ENCODE measurements at regions not wholly inside any gene's neighbourhood (a gene's known extent, or its start where the extent isn't known, plus 50 kb on each side); places are given as distances from the start of the nearest gene placed in this dataset.
"Not testable (repeated sequence)": the region's sequence is repeated elsewhere in the genome, so short reads cannot be mapped to it uniquely, and the experiment has no call there.

DNA sequence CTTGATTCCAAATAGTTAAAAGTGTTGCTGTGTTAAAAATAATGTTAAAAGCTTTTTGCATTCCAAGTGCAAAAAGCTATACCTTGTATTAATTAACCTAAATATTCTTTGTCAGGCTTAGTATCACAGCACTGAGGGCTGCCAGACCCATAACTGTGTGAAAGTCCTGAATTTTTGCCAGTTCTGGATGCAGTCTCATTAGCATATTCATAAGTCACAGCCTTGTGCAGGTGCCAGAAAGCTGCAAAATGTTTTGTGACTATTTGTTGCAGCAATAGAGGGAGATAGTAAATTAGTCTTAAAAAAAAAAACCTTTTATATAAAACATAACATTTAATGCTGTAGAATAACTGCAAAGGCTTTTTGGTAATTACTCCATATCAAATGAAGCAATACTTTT, 56.6 kb downstream of the SLITRK1 start:
- no peak for DNase-seq

DNA sequence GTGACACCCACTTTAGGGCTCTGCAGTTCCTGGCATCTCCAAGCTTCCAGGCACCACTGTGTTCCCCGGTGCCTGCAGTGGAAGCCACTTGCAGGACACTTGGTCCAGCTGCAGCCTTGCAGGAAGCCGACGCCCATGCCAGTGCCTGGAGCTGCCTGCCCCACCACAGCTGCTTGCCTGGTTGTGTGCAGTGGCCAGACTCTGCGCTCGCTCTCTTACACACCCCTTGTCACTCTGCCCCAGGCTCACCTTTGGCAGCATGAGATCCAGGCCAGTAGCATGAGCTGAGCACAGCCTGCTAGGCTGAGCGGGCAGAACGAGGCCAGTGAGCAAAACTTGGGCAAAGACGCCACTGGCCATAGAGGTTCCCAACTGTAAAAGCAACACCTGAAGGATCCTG, 57.7 kb downstream of the SLITRK1 start:
- no peak for DNase-seq

DNA sequence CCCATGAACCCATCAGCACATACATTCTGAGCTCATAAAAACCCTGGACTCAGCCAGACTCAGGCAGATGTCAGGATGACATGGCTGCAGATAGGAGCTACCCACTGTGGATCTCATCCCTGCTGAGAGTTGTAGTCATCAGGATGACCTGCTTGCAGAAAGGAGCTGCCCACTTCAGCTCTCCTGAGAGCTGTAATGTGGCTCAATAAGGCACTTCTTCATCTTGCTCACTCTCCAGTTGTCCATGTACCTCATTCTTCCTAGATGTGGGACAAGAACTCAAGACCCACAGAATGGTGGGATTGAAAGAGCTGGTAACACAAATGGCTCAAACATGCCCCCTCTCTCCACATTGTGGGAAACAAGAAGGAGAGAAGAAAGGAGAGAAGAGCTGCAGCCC, 58.2 kb downstream of the SLITRK1 start:
- no peak for DNase-seq

DNA sequence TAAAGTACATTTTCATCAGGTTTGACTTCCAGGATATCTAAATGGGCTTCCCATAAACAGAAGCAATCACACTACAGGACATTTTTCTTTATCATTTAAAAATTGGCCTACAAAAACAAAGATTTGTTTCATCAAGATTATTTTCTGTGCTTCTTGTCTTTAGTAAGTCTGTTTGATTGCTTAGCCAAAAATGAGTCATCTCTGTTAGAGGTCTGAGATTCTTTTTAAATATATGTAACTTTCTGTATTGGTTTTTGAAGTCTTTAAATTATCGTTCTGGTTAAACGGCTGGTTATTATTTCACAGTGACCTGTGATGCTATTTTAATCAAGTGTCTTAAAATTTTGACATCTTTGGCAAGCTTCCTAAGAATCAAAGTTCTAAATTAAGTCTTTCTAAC, 62.7 kb downstream of the SLITRK1 start:
- DNase-seq, result no peak

DNA sequence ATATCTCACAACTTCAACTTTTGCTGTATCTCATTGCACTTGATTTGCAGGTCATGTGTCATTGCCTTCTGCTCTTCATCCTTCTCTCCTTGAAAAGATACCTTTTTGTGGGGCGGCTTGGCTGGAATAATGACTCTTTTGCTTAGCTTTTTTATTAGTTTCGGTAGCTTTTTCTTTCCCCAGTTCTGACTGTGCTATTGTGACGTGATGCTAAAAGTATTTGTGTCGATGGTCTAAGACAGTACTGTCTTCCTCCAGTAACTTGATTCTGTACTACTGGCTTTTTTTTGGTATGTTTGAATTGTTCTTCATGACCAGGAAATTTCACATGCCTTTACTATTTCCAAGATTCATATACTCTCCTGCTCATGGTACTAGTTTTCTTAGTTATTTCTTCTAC, 63.1 kb downstream of the SLITRK1 start:
- DNase-seq, result no peak

DNA sequence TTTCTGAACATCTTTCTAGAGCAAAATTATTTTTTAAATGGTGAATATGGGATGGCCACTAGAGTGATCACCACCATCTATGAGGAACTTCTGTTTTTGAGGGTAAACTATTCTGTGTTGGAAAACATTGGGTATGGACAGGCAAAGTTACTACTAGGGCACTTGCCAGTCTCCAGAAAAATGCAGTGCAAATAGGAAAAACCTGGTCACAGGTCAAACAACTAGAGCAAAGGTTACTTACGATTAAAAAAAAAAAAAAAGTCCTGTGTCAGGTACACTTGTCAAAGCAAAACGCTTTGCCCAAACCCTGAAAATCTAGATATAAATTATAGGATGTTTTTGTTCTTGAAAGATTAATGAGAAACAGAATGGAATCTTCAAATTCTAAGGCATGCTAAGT, 66.2 kb downstream of the SLITRK1 start:
- DNase-seq, result no peak

DNA sequence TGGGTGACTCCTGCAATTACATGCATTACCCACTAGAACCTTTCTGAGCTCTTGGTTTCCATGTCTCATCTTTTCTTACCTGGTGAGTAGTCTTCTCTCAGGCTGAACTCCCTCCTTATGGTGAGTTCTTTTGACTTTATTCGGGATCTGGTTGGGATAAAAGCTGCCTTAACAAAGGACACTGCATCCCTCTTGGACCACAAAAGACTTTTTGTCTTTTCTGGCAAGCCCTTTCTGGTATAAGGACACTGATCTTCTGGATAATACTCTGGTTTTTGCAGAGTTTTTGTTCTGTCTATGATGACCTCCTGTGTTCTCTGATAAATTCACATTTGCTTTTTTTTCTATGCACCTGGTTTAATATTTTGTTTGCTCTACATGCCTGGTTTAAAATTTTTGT, 66.7 kb downstream of the SLITRK1 start:
- no peak for DNase-seq

DNA sequence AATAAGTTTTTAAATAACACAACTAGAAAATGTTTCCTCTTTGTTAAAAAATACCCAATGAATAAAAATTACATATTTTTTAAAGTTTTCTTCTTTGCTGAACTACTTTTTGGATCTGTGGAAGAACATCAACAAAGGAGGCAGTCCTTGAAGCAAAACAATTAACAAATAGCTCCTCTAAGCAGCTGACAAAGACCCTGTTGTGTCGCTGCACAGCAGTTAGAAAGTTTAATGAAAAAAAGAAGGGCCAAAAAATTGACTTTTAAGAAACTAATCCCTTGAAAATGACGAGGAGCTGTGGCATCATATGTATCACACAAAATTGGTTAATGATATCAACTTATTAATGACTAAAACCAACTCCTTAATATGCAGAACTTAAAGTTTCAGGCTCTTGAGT, 72.1 kb downstream of the SLITRK1 start:
- DNase-seq, result no peak

DNA sequence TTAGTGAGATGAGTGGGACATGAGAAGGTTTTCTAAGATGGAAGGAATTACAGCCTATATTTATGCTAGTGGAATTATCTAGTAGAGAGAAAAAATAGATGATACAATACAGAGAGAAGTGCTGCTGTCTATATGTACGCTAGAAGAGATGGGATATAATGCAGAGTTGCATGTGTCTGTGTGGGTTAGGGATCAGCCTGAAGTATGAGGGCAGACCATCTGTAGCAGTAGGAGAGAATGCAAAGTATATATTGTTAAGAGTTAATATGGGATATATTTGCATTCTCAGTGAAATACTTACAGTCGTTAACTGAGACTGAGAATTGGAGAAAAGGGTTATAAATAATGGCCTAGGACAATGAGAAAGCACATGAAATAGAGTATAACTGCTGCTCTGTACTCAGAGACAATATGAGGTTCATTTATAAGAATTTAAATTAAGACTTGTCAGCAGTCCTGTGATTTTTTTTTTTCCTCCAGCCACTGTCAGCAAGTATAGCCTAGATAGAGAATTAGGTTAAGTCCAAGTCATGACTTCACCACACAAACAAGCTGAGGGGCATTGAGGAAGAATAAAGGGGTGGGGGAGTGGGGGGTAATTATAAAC, 77.8 kb downstream of the SLITRK1 start:
- DNase-seq, result no peak

DNA sequence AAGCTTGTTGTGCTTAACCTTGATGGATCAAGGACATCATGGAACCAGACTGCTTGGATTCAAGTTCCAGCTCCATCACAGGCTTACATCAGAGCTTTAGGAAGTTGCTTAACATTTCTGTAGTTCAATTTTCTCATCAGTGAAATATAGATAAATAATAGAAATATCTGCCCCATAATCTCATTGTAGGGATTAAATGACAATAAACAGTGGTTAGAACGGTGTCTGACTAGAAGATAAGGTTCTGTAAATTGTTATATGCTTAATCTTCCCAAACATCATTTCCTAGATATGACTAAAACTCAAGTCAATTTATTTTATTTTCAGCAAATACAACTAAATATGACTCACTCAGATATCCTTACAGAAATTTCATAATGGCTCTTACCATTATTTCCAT, 83.5 kb downstream of the SLITRK1 start:
- DNase-seq, result no peak

DNA sequence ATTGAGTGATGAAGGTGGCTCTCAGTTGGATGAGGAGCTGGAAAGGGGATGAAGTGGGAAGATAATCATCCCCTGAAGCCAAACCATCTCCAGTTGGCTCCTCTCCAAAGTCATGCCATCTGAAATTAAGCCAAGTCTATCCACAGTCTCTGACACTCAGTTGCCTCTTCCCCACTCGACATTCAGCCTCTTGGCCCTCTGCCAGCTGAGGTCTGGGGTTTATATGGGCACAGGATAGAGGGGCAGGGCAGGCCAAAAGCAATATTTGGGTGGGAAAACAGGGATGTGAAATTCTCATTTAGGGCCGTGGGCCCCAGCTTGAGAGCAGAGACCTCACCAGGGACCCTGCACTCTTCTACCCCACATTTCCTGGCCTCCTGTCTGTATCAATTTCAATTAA, 85.9 kb downstream of the SLITRK1 start:
- DNase-seq, result no peak

DNA sequence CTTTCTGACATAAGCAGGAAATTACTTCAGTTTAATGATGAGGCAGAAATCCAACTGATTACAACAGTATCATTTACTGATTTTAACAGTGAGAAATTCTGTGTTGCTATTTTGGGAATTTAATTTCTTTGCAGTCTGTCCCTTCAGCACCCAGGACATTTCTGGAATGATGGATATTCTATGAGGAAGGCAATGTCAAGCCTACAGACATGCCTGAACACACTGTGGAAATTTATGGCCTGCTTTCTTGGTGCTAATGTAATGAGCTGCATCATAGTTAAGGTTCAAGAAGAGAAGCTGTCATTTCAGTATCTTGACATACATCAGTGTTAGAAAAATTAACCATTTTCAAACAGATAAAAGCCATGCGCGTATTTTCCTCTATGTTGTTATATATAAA, 87.7 kb downstream of the SLITRK1 start:
- no peak for DNase-seq

DNA sequence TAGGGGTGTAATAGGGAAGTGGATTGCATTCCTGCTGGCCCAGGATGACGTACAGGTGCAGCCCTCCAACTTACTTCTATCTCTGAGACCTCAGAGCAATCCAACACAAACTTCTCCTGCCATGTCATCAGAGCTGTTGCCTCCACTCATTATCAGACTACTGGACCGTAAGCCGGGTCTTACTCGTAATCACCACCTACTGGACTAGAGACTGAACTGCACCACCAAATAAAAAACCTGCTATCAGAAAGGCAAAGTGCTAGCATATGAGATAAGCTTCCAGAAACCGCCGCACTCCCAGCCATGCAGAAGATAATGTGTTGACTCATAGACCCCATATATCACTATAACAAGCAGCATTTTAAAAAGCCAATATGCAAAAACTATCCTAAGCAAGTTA, 102.0 kb downstream of the SLITRK1 start:
- DNase-seq, result no peak

DNA sequence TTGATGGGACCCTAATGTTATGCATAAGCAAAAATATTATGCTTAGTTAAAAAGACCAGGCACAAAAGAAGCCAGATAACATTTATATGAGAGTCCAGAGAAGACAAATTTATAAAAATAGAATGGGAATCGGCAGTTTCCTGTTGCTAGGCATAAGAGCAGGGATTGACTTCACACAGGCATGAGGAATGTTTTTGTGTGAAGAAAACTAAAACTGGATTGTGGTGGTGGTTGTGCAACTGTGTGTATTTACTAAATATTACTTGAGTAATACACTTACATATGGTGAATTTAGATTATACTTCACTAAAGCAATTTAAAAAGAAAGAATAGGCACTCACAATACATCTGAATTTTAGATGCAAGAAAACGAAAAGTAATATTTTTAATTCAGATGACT, 108.3 kb downstream of the SLITRK1 start:
- DNase-seq, result no peak

DNA sequence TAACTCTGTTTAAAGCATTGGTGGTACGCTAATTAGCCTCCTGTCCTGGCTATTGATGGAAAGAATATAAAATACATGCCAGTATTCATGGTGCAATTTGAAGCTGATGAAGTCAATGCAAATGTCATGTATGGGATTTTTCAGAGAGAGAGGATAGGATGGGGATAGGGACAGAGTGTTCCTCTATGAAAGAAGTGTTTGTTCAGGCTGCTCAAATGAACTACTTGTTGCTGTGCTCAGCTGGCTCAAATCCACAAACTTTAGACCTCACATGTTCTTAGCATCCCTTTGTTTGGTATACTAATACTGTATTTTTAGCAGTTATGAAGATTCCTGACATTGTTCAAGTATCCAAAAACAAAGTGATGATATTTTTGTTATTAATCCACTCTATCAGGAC, 116.5 kb downstream of the SLITRK1 start:
- no peak for DNase-seq

DNA sequence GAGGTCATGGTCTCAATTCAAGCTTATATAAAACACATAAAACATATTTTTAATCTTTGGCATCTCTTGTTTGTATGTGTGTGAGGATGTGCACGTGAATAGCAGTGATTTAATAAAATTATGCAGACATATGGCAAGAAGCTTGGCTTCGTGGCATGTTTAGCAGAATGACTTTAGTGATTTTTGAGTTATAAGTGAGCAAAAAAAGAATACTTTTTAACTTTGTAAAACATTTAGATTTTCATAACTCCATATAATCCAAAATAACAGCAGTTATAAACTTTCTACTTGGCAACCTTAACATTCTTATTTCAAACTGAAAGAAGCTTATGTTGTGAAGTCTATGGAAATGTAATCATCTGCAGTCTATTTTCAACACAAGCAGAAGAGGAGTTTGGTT, 120.6 kb downstream of the SLITRK1 start:
- no peak for DNase-seq

DNA sequence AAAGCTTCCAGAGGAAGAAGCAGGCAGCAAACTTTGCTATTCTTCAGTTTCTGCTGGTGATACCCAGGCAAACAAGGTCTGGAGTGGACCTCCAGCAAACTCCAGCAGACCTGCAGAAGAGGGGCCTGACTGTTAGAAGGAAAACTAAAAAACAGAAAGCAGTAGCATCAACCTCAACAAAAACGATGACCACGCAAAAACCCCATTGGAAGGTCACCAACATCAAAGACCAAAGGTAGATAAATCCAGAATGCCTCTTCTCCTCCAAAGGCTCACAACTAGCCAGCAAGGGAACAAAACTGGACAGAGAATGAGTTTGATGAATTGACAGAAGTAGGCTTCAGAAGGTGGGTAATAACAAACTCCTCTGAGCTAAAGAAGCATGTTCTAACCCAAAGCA, 127.1 kb downstream of the SLITRK1 start:
- not testable (repeated sequence) for DNase-seq

DNA sequence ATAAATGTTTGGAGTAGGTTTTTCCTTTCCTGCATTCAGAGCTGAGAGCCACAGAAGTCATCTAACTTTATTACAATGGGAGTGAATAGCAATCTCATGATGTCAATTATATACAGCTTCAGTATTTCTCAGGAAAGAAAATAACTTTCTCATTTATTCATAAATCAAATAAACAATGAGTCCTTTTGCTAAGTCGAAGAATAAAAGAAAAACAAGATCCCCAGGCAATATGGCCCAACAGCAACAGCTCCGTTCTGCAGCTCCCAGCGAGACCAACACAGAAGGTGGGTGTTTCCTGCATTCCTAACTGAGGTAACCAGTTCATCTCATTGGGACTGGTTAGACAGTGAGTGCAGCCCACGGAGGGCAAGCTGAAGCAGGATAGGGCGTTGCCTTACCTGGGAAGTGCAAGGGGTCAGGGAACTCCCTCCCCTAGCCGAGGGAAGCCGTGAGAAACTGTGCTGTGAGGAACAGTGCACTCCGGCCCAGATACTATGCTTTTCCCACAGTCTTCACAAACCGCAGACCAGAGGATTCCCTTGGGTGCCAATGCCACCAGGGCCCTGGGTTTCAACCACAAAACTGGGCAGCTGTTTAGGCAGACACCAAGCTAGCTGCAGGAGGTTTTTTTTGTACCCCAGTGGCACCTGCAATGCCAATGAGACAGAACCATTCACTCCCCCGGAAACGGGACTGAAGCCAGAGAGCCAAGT, 128.2 kb downstream of the SLITRK1 start:
- no peak for DNase-seq

DNA sequence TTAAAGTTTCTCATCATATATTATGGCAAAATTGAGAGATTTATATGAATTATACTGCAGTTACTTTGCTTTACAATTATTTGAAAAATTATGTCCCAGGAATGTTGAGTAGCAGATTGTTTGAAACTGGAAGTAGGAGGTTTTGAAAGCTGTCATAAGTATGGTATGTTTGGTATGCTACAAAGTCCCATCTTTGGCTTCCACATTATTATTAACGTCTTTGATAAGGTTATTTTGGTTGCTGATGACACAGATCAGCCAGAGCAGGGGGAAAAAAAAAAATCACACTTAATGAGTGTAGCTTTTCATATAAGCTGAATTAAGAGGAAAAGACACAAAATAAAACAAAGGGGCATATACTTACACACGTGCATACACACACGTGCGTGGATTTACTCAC, 130.1 kb downstream of the SLITRK1 start:
- DNase-seq, result no peak

DNA sequence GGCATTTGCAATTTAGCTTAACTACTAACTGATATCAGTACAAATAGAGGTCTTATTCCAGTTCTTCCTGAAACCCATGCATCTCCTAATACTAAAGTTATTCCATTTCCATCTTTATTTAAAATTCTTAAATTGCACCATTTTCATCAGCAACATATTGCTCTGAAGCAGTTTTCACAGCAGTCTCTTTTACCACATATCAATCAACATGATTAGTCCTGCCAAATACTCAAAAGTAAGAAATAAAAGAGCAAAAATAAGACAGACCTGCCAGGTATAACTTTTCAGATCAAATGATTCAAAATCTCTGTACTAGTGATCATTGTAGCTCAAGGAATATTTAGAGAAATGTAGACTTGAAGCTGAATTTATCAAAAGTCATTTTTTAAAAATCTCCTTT, 141.7 kb downstream of the SLITRK1 start:
- DNase-seq, result no peak

DNA sequence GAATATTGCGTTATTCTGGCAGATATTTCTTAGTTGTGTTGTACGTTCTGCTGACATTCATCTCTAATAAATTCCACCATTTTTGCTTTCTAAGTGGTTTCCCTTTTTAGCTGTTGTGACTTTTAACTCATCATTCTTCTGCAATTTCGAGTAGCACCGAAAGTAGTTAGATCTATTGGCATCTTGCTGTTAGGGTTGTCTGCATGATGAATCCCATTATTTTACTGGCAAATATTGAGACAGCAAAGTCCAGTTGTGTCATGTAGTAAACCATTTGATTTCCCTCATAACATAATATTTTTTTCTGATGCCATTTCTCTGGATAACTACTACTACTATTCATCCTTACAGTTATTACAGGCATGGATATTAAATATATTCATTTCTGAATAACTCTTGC, 143.9 kb downstream of the SLITRK1 start:
- DNase-seq, result no peak

DNA sequence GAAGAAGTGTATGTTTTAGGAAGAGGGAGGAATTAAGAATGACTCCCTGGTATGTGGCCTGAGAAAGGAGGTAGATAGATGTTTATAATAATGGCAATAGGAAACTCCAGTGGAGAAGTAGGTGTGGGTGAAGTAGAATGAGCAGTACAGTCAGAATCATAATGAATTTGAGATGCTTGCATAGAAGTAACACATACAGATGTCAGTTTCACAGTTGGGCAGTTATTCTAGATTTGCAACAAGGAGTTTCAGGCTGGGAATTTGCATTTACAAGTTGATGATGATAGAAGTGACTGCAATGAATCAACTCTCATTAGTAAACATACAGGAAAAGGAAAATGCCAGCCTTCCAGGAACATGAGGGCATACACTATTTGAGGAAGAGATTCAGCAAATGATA, 149.0 kb downstream of the SLITRK1 start:
- DNase-seq, result no peak

DNA sequence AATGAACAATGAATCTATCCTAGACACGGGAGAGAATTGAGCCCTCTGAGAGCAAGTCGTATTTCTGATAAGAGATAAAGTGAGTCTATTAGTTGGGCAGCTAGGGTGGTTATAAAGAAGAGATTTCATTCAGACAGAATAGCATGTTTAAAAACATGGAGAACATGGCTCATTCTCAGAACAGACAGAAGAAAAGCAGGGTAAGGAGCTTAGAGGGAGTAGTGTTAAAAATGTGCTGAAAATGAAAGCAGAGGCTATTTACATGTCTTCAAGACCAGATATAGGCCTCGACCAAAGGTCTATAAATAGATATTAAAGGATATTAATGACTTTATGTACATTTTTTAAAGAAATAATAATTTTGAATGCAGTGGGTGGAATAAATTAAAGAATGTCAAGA, 149.5 kb downstream of the SLITRK1 start:
- DNase-seq, result no peak

DNA sequence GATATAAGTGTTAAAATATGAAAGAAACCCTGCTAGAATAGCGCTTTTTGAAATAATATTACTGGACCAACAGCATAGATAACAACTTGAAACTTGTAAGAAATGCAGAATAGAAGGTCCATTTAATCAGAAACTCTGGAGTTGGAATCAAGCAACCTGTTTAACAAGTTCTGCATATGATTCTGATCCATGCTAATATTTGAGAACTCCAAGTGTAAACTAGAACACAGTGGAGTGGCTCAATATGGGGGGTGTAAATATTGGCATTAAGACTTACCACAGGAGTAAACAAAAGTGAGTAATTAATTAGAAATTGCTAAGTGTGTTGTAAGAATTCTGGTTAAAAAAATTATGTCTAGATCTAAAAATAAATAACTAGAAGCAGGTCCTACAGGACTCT, 151.2 kb downstream of the SLITRK1 start:
- no peak for DNase-seq

DNA sequence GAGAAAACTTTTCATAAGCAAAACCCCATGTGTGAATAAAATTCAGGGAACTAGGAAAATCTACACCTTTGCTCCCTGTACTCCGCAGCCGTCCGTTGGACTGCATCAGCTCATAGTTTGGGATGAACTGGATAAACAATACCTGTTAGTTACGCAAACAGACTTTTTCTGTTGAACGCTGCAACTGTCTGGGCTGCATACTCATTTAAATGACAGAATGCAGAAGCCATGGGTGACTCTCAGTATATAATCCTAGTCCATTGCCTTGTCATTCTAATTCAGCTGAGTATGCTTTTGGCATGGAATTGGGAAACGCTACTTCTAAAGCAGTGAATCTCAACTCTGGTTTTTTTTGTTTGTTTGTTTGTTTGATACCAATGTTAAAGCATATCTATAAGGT, 151.6 kb downstream of the SLITRK1 start:
- DNase-seq, result no peak

All from activated naive CD4-positive, alpha-beta T cell treated with anti-CD3 and anti-CD28 coated beads, Interleukin-2, amount 50 U/mL, for 16 hours (primary cell).